Large intestine (tissue), 3 donors: ENCODE measurements at regions not wholly inside any gene's neighbourhood (a gene's known extent, or its start where the extent isn't known, plus 50 kb on each side); places are given as distances from the start of the nearest gene placed in this dataset.
A peak's percentile ranks its signal among the peaks of the same experiment; 100 is the strongest.

ENCODE experiments used
- DNase-seq, 2 donors: peaks; one replicate each; pipeline versions ENCODE4 v3.0.0 to v3.0.0-alpha.2; 2013
- H3K27ac ChIP-seq: one replicate; pipeline ENCODE4 v1.5.1; 2013; ENCODE audit warnings: low read length
- H3K27me3 ChIP-seq: 2 replicates; pipeline ENCODE4 v1.6.1; 2013; ENCODE audit warnings: low read length; ENCODE audit not compliant: control insufficient read depth, insufficient read depth
- H3K36me3 ChIP-seq: 2 replicates; pipeline ENCODE4 v1.6.1; 2013; ENCODE audit warnings: low read length; ENCODE audit not compliant: control insufficient read depth, insufficient read depth
- H3K4me1 ChIP-seq: one replicate; pipeline ENCODE4 v1.6.1; 2013; ENCODE audit warnings: low read length; ENCODE audit not compliant: control insufficient read depth, insufficient read depth
- H3K4me3 ChIP-seq: one replicate; pipeline ENCODE4 v1.5.1; 2013; ENCODE audit warnings: low read length
- H3K9me3 ChIP-seq: one replicate; pipeline ENCODE4 v1.6.1; 2013; ENCODE audit warnings: mild to moderate bottlenecking, low read depth, low read length, moderate library complexity; ENCODE audit not compliant: control insufficient read depth
- WGBS: methylation state at CpG from one replicate; pipeline ENCODE4 v1.1.5; 2013; ENCODE audit warnings: low lambda C conversion rate; ENCODE audit not compliant: insufficient coverage; 5-methylcytosine and 5-hydroxymethylcytosine counted together

DNA sequence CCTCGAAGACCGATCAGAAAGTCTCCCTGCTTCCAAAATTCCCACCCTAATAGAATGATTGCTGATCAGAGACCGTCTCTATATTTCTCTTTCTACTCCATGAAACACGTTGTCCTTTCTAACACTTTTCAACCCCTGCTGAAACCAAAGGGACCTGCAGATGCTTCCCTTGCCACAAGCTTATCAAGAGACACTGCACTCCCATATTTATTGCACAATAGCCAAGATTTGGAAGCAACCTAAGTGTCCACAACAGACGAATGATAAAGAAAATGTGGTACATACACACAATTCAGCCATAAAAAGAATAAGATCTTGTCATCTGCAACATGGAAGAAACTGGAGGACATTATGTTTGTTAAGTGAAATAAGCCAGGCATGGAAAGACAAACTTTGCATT, 125.1 kb downstream of the FOXD1 start:
- no peak for DNase-seq
- Histone ChIP-seq H3K4me1 (no peaks in the 10 kb centered on the region), H3K9me3 (no peaks in the 10 kb centered on the region), H3K36me3 (no peaks in the 10 kb centered on the region), H3K27me3 (peaks cover 27% of the 10 kb centered on the region), H3K4me3 (no peak overlapping the region), H3K27ac (no peak overlapping the region)
- 64% methylated on average over 5 of the region's 5 CpGs for WGBS

DNA sequence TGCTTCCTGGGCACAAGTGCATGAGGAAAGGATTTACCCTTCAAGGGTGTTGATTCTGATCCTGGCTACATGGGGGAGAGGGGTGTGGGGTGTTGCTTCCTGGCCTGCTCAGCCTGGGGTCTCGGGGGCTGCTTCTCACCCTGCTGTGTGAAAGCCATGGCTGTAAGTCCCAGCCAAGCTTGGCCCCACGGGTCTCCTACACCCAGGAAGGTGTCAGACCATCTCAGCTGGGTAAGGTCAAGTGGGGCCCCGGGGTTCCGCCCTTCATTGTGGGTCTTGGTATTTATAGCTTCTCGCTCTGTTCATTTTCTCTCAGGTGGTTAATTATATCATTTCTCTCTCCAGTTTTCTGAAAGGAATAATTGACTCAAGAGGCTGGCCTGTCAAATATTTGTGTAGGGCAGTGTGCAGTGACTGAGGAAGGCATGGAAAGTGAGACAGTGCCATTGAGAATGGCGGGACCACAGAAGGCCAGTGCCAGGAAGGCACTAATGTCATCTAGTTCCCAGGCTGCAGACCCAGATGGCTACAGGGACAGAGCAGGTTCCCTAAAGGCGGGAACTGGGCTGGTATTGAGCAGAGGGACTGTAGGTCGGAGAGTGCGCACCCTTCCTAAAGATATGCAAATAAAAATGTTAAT, 126.0 kb downstream of the FOXD1 start:
- Histone ChIP-seq H3K36me3 (no peaks in the 10 kb centered on the region), H3K27ac (no peak overlapping the region), H3K9me3 (no peaks in the 10 kb centered on the region), H3K4me3 (no peak overlapping the region), H3K4me1 (no peaks in the 10 kb centered on the region), H3K27me3 (peaks cover 27% of the 10 kb centered on the region)
- DNase-seq = no peak
- 57% methylated on average over 1 of the region's 9 CpGs for WGBS

DNA sequence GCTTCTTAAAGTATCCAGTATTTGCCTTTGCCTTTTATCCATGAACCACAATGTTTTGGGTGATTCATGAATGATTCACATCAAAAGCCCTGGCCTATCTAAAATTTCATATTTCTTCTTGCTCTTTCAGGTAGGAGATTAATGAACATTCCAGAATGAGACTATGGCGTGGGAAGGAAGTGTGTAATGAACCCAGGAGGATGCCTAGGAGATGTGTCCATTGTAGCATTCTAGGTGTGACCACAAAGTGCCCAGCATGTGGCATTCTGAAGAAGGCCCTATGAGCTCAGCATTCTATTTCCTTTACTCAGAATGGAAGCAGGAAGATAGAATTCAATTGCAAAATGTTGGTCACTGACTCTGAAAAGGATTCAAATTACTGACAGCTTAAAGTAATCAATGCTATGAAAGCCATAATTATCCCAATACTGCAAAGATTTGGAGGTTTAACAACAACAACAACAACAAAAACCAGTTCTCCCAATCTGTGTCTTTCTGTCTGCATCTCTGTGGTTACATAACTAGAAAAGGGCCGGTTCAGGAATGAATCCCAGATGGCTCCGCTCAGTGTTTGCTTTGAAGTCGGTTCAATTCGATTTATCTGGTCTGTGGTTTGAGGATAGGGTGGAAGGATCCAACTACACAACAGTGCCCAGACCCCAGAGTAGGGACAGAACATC, 126.7 kb downstream of the FOXD1 start:
- WGBS = 80% methylated on average over 1 of the region's 5 CpGs
- H3K4me1 ChIP-seq = no peaks in the 10 kb centered on the region
- no peak overlapping the region for H3K4me3 ChIP-seq
- peaks cover 32% of the 10 kb centered on the region for H3K27me3 ChIP-seq
- no peaks in the 10 kb centered on the region for H3K36me3 ChIP-seq
- no peak for DNase-seq
- H3K9me3 ChIP-seq = no peaks in the 10 kb centered on the region
- H3K27ac ChIP-seq = no peak overlapping the region

DNA sequence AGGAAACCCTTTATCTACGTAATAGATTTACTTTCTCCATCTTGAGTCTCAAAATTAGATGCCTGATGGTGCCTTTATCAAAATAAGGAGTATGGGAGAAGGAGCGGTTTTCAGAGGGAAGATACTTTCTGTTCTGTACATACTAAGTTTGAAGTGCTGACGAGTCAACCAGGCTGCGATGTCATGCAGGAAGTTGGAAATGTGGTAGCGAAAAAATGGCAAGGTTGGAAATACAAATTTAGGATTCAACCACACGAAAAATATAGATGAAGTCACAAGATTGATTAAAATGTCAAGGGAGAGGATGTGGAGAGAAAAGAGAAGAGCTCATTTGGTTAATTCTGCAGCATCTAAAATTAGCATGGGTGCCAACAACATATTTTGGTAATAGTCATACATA, 129.5 kb downstream of the FOXD1 start:
- Histone ChIP-seq H3K27me3 (peaks cover 34% of the 10 kb centered on the region), H3K9me3 (no peaks in the 10 kb centered on the region), H3K4me1 (no peaks in the 10 kb centered on the region), H3K36me3 (no peaks in the 10 kb centered on the region), H3K27ac (no peak overlapping the region), H3K4me3 (no peak overlapping the region)
- 93% methylated on average over 6 of the region's 6 CpGs for WGBS
- DNase-seq = no peak

DNA sequence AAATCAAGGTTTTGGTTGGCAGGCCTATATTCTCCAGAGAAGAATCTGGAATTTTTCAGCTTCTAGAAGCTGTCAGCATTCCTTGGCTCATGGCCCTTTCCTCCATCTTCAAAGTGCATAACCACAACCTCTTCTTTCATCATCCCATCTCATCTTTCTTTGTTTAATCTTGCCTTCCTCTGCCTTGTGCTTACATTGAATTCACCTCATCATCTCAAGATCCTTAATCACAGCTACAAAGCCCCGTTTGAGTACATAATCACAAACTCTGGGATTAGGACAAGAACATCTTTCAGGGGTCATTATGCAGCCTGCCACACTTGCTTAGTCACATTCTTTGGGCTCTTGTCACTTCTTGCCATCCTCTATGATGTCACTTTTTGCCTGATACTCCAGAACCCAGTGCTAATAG, 130.3 kb downstream of the FOXD1 start:
- Histone ChIP-seq H3K27me3 (peaks cover 34% of the 10 kb centered on the region), H3K4me3 (no peak overlapping the region), H3K9me3 (no peaks in the 10 kb centered on the region), H3K27ac (no peak overlapping the region), H3K4me1 (no peaks in the 10 kb centered on the region), H3K36me3 (no peaks in the 10 kb centered on the region)
- DNase-seq = no peak
- no CpG with 5 or more reads among the region's 1 CpG for WGBS

DNA sequence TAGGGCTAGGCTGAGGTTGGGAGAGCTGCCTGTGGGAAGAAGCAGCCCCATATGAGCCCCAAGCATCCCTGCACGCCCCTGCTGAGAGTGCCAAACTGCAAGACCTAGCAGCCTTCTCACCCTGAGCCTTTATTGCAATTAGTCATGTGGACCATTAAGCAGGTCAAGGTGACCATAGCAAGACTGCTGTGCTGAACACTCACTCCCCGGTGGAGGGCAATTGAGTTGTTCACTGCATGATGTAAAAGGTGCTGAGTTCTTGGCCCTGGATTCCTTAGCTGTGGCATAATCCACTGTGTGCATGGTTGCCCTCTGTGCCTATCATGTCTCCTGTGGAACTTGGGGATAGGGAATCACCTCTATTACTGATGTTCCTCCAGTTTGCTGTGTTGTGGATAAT, 131.1 kb downstream of the FOXD1 start:
- no CpG with 5 or more reads among the region's 2 CpGs for WGBS
- DNase-seq = no peak

DNA sequence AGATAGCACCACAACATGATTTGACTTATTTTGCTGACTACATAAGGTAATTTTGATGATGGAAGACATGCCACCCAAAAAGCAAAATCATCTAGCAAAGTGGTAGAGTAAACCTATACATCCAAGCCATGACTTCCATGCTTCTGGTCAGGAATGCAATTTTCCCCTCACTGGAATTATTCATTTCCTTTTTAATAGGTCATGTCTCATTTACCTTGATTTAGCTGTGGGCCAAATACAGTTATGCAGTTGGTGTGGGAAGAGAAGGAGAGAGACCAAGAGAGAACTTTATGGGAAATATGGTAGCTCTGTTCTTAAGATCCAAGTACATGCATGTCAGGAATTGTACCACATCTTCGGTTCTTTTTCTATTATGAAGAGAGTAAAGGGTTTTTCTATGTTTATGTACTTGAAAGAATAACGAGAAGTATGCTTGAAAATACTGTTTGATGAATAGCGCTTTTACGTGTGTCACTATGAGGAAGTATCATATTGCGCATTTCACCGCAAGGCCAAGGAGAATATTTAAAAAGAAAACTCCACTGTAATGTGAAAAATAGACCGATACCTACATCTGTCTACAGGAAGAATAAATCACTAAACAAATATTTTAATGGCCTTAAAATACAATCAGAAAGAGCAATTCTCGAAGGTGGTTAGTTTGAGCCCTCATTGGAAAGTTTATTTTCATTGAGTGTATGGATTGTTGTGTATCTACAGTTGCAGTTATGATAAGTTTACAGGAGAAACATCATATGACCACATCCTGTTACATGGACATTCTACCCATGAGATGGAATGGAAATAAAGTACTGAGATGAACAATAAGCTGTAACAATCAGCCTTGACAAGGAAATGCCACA, 134.0 kb downstream of the FOXD1 start:
- H3K27me3 ChIP-seq = peaks cover 54% of the 10 kb centered on the region
- H3K9me3 ChIP-seq = peaks cover 5% of the 10 kb centered on the region
- no peaks in the 10 kb centered on the region for H3K4me1 ChIP-seq
- whole genome bisulfite sequencing = 92% methylated on average over 7 of the region's 8 CpGs
- no peak overlapping the region for H3K4me3 ChIP-seq
- no peak overlapping the region for H3K27ac ChIP-seq
- no peak for DNase-seq
- H3K36me3 ChIP-seq = no peaks in the 10 kb centered on the region

More for the DNA sequence above, 131.1 kb downstream of the FOXD1 start:
- Histone ChIP-seq H3K4me1 (no peaks in the 10 kb centered on the region), H3K36me3 (no peaks in the 10 kb centered on the region), H3K4me3 (no peak overlapping the region), H3K27ac (no peak overlapping the region), H3K27me3 (peaks cover 36% of the 10 kb centered on the region), H3K9me3 (peaks cover 5% of the 10 kb centered on the region)

DNA sequence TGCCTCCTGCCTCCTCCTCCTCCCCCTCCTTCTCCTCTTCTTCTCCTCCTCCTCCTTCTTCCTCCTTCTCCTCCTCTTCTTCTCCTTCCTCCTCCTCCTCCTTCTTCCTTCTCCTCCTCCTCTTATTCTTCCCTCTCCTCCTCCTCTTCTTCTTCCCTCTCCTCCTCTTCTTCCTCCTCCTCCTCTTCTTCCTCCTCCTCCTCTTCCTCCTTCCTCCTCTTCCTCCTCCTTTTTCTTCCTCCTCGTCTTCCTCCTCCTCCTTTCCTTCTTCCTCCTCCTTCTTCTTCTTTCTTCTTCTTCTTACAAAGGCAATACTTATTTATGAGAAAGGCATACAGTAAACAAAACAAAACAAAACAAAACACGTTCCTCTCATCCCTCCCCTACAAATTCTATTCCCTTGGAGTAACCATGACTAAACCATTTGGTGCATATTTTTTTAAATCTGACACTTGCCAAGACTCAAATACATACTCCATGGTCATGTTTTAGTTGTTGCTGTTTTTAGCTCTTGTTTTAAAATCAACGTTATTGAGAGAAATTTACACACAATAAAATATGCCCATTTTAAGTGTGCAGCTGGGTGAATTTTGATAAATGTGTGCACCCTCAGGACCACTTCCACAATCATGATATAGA, 135.6 kb downstream of the FOXD1 start:
- WGBS = 67% methylated on average over 2 of the region's 3 CpGs
- H3K27me3 ChIP-seq = peaks cover 63% of the 10 kb centered on the region
- no peaks in the 10 kb centered on the region for H3K4me1 ChIP-seq
- H3K36me3 ChIP-seq = no peaks in the 10 kb centered on the region
- H3K9me3 ChIP-seq = peaks cover 5% of the 10 kb centered on the region
- H3K4me3 ChIP-seq = no peak overlapping the region
- H3K27ac ChIP-seq = no peak overlapping the region
- no peak for DNase-seq

DNA sequence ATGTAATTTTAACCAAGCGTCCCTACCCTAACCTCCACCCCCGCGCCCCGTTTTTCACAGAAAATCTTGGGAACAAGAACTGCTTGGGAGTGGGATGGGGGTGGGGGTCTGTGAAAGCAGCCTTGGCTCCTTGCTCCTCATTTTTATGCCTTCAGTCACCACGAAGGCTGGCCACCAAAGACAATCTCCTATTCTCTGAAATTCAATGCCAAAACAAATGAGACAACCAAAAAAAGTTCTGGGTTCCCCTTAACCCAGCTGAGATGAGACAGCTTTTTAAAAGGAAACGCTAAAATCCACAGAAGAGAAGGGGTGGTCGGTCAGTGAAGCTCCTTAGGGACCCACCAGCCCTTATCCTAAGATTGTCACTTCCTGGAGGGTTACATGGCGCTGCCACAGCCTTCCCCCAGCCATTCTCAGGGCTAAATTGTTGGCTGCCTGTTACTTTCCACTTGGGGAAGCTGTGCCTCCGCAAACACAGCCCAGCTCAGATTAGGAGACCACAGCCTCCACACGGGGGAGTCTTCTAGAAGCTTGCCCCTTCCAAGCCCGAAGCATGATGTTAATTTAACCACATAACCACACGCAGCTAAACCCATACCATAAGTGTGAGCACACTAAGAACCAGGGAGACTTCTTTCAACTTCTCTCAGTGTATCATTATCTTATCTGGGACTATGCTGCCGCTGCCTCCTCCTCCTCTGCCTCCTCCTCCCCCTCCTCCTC, 136.3 kb downstream of the FOXD1 start:
- peak in 1 of 2 donors; percentile 12 for DNase-seq
- Histone ChIP-seq H3K36me3 (no peaks in the 10 kb centered on the region), H3K27ac (no peak overlapping the region), H3K27me3 (peaks cover 67% of the 10 kb centered on the region), H3K4me1 (no peaks in the 10 kb centered on the region), H3K9me3 (peaks cover 5% of the 10 kb centered on the region), H3K4me3 (no peak overlapping the region)
- 33% methylated on average over 1 of the region's 13 CpGs for WGBS
